Kidney glomerular epithelial cell (primary cell): ENCODE measurements at regions not wholly inside any gene's neighbourhood (a gene's known extent, or its start where the extent isn't known, plus 50 kb on each side); places are given as distances from the start of the nearest gene placed in this dataset.

Source experiments
- DNase-seq: peaks from one replicate; lab custom pipeline; 2025; lab: John Stamatoyannopoulos, UW

DNA sequence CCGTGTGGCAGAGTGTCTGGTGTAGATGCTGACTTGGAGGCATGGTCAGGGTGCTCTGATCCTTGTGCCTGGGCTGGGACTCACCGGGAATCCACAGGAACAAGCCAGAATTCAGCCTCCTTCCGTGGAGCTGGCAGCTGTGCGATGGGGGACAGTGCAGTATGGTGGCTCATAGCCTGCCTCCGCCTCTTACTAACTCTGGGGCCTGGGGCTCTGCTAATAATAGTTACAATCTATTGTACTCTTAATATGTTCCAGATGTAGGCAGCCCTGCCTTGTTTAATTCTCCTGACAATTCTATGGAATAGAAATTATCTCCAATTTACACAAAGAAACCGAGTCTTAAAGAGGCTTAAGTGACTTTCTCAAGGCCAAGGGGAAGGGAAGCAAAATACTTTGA lies 77.6 kb downstream of the PCDH1 start:
- no peak for DNase-seq

GRCh38 chr5:141799507-141800167 lies 78.6 kb downstream of the PCDH1 start:
- no peak for DNase-seq

GRCh38 chr5:141797425-141797824 lies 80.8 kb downstream of the PCDH1 start:
- no peak for DNase-seq

DNA sequence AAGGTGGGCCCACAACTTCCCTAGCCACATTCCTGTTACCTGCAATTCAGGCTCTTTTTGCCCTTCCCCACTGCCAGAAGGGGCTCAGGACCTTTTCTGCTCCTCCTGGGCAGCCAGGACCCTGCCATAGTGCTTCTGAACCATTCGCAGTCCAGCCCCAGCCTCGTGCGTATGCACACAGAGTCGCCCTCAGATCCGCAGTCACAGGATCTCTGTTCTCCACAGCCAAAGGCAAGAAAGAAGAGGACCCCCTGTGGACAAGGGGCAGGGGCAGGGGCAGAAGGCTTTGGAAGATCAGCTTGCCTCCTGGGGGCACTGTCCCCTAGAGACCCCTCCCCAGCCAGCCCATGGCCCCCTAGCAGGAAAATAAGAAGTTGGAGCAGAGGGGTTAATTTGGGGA lies 82.8 kb downstream of the PCDH1 start:
- DNase-seq, result no peak

DNA sequence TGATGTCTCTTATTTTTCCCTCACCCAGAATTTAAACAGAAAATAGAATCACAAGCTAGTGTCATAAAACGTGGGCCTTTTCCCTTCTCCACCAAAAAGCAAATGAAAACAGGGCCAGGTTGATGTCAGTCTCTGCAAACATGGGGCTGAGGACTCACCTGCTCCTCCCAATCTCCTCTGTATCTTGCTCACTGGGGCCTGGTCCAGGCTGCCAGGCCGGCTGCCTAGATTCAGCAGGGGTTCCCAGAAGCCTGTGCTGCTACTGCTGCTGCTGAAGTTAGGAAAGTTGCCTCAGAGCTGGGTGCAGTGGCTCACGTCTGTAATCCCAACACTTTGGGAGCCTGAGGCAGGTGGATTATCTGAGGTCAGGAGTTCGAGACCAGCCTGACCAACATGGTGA lies 84.3 kb downstream of the PCDH1 start:
- no peak for DNase-seq

DNA sequence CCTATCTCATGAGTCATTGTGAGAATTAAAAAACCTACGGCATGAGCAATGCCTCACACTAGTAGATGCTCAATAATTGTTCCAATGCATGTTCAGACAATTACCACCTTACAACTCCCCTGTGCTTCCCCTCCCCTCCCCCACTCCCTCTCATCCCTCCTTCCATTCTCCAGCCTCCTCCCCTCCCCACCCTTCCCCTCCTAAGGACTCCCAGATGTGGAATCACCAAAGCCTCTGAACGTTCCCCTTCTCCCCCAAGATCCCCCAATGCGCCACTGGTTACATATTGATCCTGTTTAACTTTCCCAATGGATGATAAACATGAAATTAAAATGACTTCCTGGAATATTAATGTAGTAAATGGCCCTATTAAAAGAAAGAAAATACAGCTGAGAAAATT lies 84.8 kb downstream of the PCDH1 start:
- DNase-seq, result no peak

GRCh38 chr5:141790630-141791029 lies 87.6 kb downstream of the PCDH1 start:
- no peak for DNase-seq

- no peak for DNase-seq
Measured at GRCh38 chr5:141789330-141789729, 88.9 kb downstream of the PCDH1 start.

DNA sequence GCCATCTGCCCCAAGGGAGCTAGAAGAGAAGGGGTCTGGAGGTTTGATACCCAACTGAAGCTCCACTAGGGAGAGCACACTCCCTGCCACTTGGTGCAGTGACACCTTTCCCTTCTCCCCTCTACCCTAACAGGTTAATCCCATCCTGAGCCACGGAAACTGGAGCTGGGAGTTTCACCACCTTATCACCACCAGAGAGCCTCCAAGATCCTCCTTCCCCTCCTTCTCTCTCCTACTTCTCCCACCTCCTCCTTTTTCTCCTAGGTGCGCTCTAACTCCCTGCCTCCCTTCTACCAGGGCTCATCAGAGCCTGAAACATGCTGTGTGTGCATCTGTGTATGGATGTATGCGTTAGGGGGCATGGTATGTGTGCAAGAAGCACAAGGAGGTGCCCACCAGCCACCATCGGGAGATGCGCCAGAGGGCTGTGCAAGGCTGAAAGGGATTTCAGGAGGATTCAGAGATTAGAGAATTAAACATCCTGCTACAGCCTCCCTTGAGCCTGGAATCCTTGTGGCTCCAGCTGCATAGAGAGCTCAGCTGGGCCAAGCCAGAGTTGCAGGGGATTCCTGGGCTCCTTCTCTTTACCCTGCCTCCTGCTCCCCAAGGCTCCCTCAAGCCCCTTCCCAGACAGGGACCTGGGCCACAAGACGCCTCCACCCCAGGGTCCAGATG lies 89.8 kb downstream of the PCDH1 start:
- no peak for DNase-seq

DNA sequence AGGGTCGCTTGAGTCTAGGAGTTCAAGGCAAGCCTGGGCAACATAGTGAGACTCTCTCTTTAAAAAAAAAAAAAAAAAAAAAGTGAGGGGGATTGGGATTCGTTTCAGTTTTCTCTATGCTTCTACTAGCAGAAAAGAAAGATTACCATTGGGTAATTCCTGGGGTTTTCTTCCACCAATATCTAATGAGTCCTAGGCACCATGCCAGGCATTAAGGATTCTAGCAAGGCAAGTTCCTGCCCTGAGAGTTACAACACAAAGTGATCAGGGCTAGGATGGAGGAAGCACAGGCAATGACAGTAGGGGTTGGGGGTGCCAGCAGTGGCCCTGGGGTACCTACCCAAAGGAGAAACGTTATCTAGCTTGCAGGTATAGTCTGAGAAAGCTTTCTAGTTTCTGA lies 90.8 kb downstream of the PCDH1 start:
- no peak for DNase-seq

DNA sequence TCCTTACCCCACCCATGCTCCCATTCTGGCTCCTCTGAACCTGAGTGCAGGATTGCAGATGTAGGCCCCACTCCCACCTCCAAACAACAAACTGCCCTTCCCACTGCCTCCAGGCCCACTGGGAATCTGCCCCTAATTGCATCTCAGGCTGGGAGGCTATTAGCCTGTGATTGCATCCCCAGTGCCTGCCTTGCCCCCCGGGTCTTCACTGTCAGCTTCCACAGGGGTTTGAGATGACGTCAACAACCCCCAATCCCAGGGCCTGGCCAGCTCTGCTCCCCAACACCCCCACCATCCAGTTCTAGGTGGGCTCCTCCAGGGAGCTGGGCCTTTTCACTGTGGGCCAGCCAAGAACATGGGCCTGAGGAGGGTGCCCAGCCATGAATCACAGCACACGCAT lies 91.5 kb downstream of the PCDH1 start:
- DNase-seq, result no peak

DNA sequence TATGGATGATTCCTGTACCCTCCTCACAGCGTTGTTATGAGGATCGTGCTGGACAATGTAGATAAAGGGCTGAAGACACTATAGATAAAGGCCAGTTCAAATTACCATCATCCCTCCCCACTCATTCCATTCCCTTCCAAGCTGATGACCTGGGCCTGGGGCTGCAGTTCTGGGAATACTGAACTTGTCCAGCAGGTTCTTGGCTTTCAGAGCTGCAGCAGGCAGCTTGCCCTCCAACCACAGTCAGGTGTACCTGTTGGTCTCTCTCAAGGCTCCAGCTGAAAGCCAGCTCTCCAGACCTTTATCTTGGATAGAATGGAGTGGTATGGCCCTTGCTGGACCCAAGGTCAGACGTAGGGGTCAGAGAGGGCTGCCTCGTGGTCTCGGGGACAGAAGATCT lies 92.5 kb downstream of the PCDH1 start:
- no peak for DNase-seq

DNA sequence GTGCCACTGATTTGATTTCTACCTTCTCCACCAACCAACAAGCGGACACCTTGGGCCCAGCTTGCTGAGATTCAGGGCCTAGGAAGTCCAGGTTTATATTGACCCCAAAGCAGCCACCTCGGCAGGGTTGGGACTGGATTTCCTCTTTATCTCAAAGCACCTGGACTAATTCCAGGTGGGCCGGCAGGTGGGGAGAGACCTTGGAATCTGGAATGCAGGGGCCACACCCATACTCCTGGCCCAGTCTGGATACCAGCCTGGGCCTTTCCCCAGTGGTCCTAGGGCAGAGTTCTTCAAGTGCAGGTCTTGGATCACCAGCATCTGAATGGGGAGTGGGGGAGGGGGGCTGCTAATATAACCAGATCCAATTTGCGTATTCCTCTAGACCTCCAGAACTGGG lies 93.1 kb downstream of the PCDH1 start:
- no peak for DNase-seq

DNA sequence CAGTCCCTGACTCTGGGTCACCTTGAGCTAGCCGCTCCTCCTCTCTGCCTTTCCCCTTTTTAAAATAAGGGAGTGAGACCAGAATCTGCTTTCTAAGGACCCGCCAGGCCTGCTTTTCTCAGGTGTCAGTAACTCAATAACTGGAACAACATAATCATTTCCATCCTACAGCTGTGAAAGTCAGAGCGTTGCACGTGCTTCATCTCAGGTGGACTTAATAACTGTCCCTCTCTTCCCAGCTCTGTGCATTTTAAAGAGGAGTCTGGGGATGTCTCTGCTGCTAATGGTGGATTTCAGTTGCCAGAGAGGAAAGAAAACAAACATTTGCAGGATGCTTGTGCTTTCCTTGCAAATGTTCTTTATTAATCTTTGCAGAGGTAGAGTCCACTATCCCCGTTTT lies 93.7 kb downstream of the PCDH1 start:
- no peak for DNase-seq

GRCh38 chr5:141783947-141784296 lies 94.3 kb downstream of the PCDH1 start:
- DNase-seq, result peak; percentile 24

- DNase-seq, result peak; percentile 90
Measured at GRCh38 chr5:141783005-141783946, 94.9 kb downstream of the PCDH1 start.

DNA sequence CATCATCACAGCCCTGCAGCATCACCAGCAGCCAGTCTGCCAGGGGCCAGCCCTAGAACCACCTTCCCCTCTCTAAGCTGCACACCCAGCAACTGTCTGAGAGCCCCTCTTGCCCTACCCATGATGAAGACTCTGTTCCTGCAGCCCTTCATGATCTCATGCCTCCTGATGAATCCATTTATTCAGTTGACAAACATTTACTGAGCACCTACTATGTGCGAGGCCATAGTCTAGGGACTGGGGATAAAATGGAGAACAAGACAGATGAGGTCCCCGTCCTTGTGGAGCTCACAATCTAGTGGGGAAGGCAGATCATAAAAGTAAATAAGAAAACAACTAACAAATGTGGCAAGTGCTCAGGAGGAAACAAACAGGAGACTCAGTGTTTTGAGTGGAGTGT lies 96.3 kb downstream of the PCDH1 start:
- DNase-seq, result no peak

DNA sequence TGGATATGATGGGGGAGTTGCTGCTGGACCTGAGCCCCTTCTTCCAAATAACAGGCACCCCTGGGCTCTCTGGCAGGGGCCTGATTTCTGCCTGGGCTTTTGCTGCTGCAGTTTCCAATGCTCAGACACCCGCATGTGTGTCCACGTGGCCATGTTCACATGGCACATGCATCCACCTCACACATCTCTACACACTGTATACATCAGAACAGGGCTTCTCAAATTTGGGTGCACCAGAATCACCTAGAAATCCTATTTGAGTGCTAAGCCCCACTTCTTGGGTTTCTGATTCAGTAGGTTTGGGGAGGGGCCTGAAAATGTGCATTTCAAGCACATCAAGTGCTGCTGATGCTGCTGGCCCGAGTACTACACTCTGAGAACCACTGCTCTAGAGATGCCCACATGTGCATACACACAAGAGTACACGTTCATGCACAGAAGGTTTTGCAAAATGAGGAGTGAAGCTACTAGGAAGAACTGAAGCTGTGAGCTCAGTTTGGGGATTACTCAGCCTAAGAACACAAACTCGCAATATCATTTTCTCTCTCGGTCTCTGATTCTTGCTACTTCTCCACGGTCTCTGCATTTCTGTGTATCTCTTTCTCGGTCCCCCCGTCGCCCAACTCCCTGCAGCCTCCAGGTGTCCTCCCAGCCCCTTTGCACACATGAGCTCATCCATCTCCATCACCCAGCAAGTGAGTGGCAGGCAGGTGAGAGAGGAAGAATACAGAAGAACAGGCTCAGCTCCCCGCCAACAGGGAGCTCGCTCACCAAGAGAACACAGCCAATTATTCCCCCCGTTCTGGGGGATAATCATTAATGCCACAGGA lies 97.0 kb downstream of the PCDH1 start:
- no peak for DNase-seq

DNA sequence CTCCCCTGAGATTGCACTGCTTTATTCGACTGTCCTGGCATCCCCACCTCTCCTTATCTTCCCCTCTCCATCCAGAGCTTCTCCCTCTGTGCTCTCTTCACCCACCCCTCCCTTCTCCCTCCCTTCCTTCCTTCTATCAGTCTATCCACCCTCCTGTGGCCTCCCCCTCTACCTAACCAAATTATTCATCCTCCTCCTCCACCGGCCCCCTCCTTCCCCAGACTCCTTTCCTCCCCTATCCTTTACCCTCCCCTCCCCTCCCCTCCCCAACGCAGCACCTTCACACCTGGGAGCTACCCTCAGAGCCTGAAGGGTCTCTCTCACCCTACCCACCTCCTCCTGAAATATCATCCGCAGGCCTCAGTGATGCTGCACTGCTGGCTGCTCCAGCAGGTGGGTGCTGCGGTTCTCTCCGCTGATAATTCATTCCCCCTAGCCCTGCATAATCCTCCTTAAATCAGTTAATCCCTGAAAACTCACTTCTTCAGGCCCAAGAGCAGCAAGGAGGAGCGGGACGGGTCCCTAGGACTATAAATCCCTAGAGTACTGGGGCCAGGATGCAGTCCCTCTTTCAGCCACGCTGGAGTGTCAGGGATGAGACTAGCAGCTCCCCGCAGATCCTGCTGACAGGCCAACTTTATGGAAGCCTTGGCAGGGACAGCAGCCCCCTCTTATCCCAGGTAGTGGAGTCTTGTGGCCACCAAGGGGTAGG lies 97.8 kb downstream of the PCDH1 start:
- DNase-seq, result no peak

- peak; percentile 38 for DNase-seq
Measured at GRCh38 chr5:141779503-141779973, 97.5 kb upstream of the ARAP3 start.

- no peak for DNase-seq
Measured at GRCh38 chr5:141778683-141779082, 96.7 kb upstream of the ARAP3 start.
